H9 (cell line): ENCODE measurements at regions not wholly inside any gene's neighbourhood (a gene's known extent, or its start where the extent isn't known, plus 50 kb on each side); places are given as distances from the start of the nearest gene placed in this dataset.

Experiments used
- DNase-seq: peaks from one replicate; pipeline ENCODE4 v3.0.0-alpha.2; 2017
- H2AFZ ChIP-seq: one replicate; pipeline ENCODE4 v1.6.1; 2013; ENCODE audit warnings: mild to moderate bottlenecking, low read length, control low read depth, moderate library complexity
- H2AK5ac ChIP-seq: 2 replicates; pipeline ENCODE4 v1.6.1; 2013; ENCODE audit warnings: low read length, control low read depth, mixed read lengths; ENCODE audit not compliant: insufficient read length
- H2BK120ac ChIP-seq: one replicate; pipeline ENCODE4 v1.6.1; 2013; ENCODE audit warnings: low read depth, mild to moderate bottlenecking, low read length, control low read depth, inconsistent platforms; ENCODE audit not compliant: poor library complexity, severe bottlenecking
- H2BK12ac ChIP-seq: 2 replicates; pipeline ENCODE4 v1.6.1; 2013; ENCODE audit warnings: low read length, control low read depth, mixed read lengths, low read depth; ENCODE audit not compliant: insufficient read length
- H2BK15ac ChIP-seq: 2 replicates; pipeline ENCODE4 v1.6.1; 2013; ENCODE audit warnings: low read depth, low read length, control low read depth
- H2BK20ac ChIP-seq: one replicate; pipeline ENCODE4 v1.6.1; 2013; ENCODE audit warnings: low read depth, mild to moderate bottlenecking, low read length, control low read depth, inconsistent platforms; ENCODE audit not compliant: poor library complexity, severe bottlenecking
- H2BK5ac ChIP-seq: 2 replicates; pipeline ENCODE4 v1.6.1; 2013; ENCODE audit warnings: low read length, control low read depth, mixed read lengths; ENCODE audit not compliant: insufficient read length
- H3K14ac ChIP-seq: 2 replicates; pipeline ENCODE4 v1.6.1; 2013; ENCODE audit warnings: low read length, control low read depth; ENCODE audit not compliant: insufficient read depth
- H3K18ac ChIP-seq: 2 replicates; pipeline ENCODE4 v1.6.1; 2013; ENCODE audit warnings: low read depth, mild to moderate bottlenecking, mixed read lengths, low read length, control low read depth; ENCODE audit not compliant: insufficient read length
- H3K23ac ChIP-seq: 2 replicates; pipeline ENCODE4 v1.6.1; 2013; ENCODE audit warnings: low read length, control low read depth, mixed read lengths, low read depth; ENCODE audit not compliant: insufficient read length
- H3K23me2 ChIP-seq: 2 replicates; pipeline ENCODE4 v1.6.1; 2013; ENCODE audit warnings: low read depth, mild to moderate bottlenecking, mixed read lengths, low read length, control low read depth; ENCODE audit not compliant: insufficient read length, poor library complexity, severe bottlenecking
- H3K27ac ChIP-seq: 2 replicates; pipeline ENCODE4 v1.5.1; 2013; ENCODE audit warnings: low read length, control low read depth, mixed read lengths, low read depth; ENCODE audit not compliant: insufficient read length
- H3K27me3 ChIP-seq: 2 replicates; pipeline ENCODE4 v1.6.1; 2013; ENCODE audit warnings: low read length, control low read depth, inconsistent platforms; ENCODE audit not compliant: insufficient read depth
- H3K4ac ChIP-seq: 2 replicates; pipeline ENCODE4 v1.6.1; 2013; ENCODE audit warnings: low read depth, mild to moderate bottlenecking, control low read depth, inconsistent platforms, low read length, moderate library complexity
- H3K4me1 ChIP-seq: 2 replicates; pipeline ENCODE4 v1.6.1; 2013; ENCODE audit warnings: low read length, control low read depth, inconsistent platforms; ENCODE audit not compliant: insufficient read depth
- H3K4me2 ChIP-seq: 2 replicates; pipeline ENCODE4 v1.6.1; 2013; ENCODE audit warnings: low read length, control low read depth, mixed read lengths; ENCODE audit not compliant: insufficient read length, insufficient read depth
- H3K56ac ChIP-seq: 2 replicates; pipeline ENCODE4 v1.6.1; 2013; ENCODE audit warnings: low read depth, mild to moderate bottlenecking, mixed read lengths, low read length, control low read depth; ENCODE audit not compliant: insufficient read length
- H3K79me1 ChIP-seq: 2 replicates; pipeline ENCODE4 v1.6.1; 2013; ENCODE audit warnings: low read depth, mild to moderate bottlenecking, moderate library complexity, low read length, control low read depth, inconsistent platforms; ENCODE audit not compliant: insufficient read depth, poor library complexity, severe bottlenecking
- H3K79me2 ChIP-seq: 2 replicates; pipeline ENCODE4 v1.6.1; 2013; ENCODE audit warnings: low read length, control low read depth, inconsistent platforms; ENCODE audit not compliant: insufficient read depth
- H3K9ac ChIP-seq: 2 replicates; pipeline ENCODE4 v1.6.1; 2013; ENCODE audit warnings: low read length, control low read depth, mixed read lengths; ENCODE audit not compliant: insufficient read length; ENCODE audit errors: extremely low read depth
- H3K9me3 ChIP-seq: one replicate; pipeline ENCODE4 v1.6.1; 2013; ENCODE audit warnings: low read depth, low read length, inconsistent platforms; ENCODE audit not compliant: control insufficient read depth
- H3T11ph ChIP-seq: one replicate; pipeline ENCODE4 v1.6.1; 2013; ENCODE audit warnings: mild to moderate bottlenecking, low read length, control low read depth, inconsistent platforms
- H4K20me1 ChIP-seq: one replicate; pipeline ENCODE4 v1.6.1; 2013; ENCODE audit not compliant: control insufficient read depth, insufficient read length, insufficient read depth
- H4K5ac ChIP-seq: 2 replicates; pipeline ENCODE4 v1.6.1; 2013; ENCODE audit warnings: low read depth, mild to moderate bottlenecking, mixed read lengths, low read length, control low read depth; ENCODE audit not compliant: insufficient read length
- H4K8ac ChIP-seq: replicated peaks from 2 replicates; pipeline ENCODE4 v1.6.1; 2013; ENCODE audit warnings: low read length, control low read depth, mixed read lengths, low read depth; ENCODE audit not compliant: insufficient read length
- H4K91ac ChIP-seq: 2 replicates; pipeline ENCODE4 v1.6.1; 2013; ENCODE audit warnings: low read depth, mild to moderate bottlenecking, moderate library complexity, mixed read lengths, low read length, control low read depth; ENCODE audit not compliant: insufficient read length
- H3K27ac Mint-ChIP-seq, 3 experiments: 2 replicates in 2 of 3; 3 replicates in 1 of 3; pipeline ENCODE4 v1.8.0; 2020 to 2021; ENCODE audit warnings: mixed read lengths in 3 of 3, mild to moderate bottlenecking in 1 of 3, moderate library complexity in 1 of 3
- H3K27me3 Mint-ChIP-seq: 2 replicates; pipeline ENCODE4 v1.8.0; 2021; ENCODE audit warnings: low read depth, mild to moderate bottlenecking, moderate library complexity, mixed read lengths
- H3K36me3 Mint-ChIP-seq, 3 experiments: 2 replicates in 2 of 3; 3 replicates in 1 of 3; pipeline ENCODE4 v1.8.0; 2020 to 2021; ENCODE audit warnings: low read depth in 3 of 3, mixed read lengths in 3 of 3; ENCODE audit not compliant: insufficient read depth in 1 of 3
- H3K4me1 Mint-ChIP-seq, 2 experiments: 2 replicates each; pipeline ENCODE4 v1.8.0; 2020; ENCODE audit warnings: mixed read lengths in 2 of 2
- H3K4me3 Mint-ChIP-seq, 2 experiments: 2 replicates in 1 of 2; 3 replicates in 1 of 2; pipeline ENCODE4 v1.8.0; 2020 to 2021; ENCODE audit warnings: mild to moderate bottlenecking in 2 of 2, mixed read lengths in 2 of 2, moderate library complexity in 1 of 2
- H3K9me3 Mint-ChIP-seq, 2 experiments: 2 replicates in 1 of 2; 3 replicates in 1 of 2; pipeline ENCODE4 v1.8.0; 2020; ENCODE audit warnings: mild to moderate bottlenecking in 2 of 2, mixed read lengths in 2 of 2, moderate library complexity in 1 of 2
- WGBS: extraction: QIAGEN DNeasy Blood & Tissue Kit; methylation state at CpG from one replicate; pipeline ENCODE4 v1.1.7; 2013; ENCODE audit warnings: missing lambda C conversion rate, low lambda C conversion rate, mixed read lengths; ENCODE audit not compliant: insufficient read length; ENCODE audit errors: extremely low coverage; 5-methylcytosine and 5-hydroxymethylcytosine counted together
- TF ChIP-seq, protein P1 (sequence below): fragments of 200-600 bp; sonication (generic); conservative IDR thresholded peaks from 3 replicates; pipeline ENCODE4 v1.8.0; 2021; ENCODE audit warnings: antibody characterized with exemption, mild to moderate bottlenecking

DNA sequence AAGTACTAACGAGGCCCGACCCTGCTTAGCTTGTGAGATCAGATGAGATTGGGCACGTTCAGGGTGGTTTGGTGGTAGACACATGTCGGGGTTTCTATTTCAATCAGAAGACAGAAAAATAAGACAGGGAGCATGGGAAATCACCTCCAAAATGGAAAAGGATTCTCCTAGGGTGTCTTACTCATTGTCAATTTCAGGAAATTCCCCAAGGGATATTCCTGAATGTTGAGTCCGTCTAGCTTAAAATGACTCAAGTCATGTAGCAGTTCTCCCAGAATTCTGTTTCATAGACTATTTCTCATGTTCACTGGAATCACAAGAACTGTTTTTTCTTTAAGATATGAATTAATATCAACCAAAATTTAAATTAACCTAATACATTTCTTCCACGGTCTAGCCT, 380.1 kb downstream of the EFNB2 start:
- no peak overlapping the region for H2BK12ac ChIP-seq
- Mint-ChIP-seq H3K36me3 (no peaks in the 10 kb centered on the region; a peak in 2 of 7 replicates), H3K27me3 (no peaks in the 10 kb centered on the region), H3K27ac (no peak overlapping the region), H3K4me3 (no peak overlapping the region), H3K9me3 (no peaks in the 10 kb centered on the region), H3K4me1 (peaks cover 24 to 27% of the 10 kb centered on the region in 2 experiments)
- no peak overlapping the region for H2BK15ac ChIP-seq
- H3K4ac ChIP-seq = no peak overlapping the region
- H3K56ac ChIP-seq = no peak overlapping the region
- peaks cover 3% of the 10 kb centered on the region; the same call in 1 of the 2 replicates for H3K4me1 ChIP-seq
- no peak overlapping the region for H3K23ac ChIP-seq
- no peaks in the 10 kb centered on the region for H3K79me2 ChIP-seq
- H2BK20ac ChIP-seq = no peak overlapping the region
- no peak overlapping the region for H2AK5ac ChIP-seq
- 100% methylated on average over 1 of the region's 6 CpGs for WGBS
- H4K91ac ChIP-seq = no peak overlapping the region
- no peaks in the 10 kb centered on the region for H3K9me3 ChIP-seq
- TF ChIP-seq, protein P1, sequence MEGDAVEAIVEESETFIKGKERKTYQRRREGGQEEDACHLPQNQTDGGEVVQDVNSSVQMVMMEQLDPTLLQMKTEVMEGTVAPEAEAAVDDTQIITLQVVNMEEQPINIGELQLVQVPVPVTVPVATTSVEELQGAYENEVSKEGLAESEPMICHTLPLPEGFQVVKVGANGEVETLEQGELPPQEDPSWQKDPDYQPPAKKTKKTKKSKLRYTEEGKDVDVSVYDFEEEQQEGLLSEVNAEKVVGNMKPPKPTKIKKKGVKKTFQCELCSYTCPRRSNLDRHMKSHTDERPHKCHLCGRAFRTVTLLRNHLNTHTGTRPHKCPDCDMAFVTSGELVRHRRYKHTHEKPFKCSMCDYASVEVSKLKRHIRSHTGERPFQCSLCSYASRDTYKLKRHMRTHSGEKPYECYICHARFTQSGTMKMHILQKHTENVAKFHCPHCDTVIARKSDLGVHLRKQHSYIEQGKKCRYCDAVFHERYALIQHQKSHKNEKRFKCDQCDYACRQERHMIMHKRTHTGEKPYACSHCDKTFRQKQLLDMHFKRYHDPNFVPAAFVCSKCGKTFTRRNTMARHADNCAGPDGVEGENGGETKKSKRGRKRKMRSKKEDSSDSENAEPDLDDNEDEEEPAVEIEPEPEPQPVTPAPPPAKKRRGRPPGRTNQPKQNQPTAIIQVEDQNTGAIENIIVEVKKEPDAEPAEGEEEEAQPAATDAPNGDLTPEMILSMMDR = no peak
- H2BK120ac ChIP-seq = no peak overlapping the region
- H2BK5ac ChIP-seq = no peak overlapping the region
- H3K27me3 ChIP-seq = no peaks in the 10 kb centered on the region
- H3K4me2 ChIP-seq = no peak overlapping the region
- H3K27ac ChIP-seq = no peak overlapping the region
- H3T11ph ChIP-seq = no peak overlapping the region
- no peaks in the 10 kb centered on the region for H3K23me2 ChIP-seq
- no peak overlapping the region for H4K8ac ChIP-seq
- H3K18ac ChIP-seq = no peak overlapping the region
- no peak overlapping the region for H2AFZ ChIP-seq
- H4K5ac ChIP-seq = no peak overlapping the region
- no peak for DNase-seq
- H4K20me1 ChIP-seq = no peaks in the 10 kb centered on the region
- H3K9ac ChIP-seq = no peak overlapping the region
- H3K79me1 ChIP-seq = no peaks in the 10 kb centered on the region
- no peak overlapping the region for H3K14ac ChIP-seq
